HG03460 (cell line): ENCODE measurements at regions not wholly inside any gene's neighbourhood (a gene's known extent, or its start where the extent isn't known, plus 50 kb on each side); places are given as distances from the start of the nearest gene placed in this dataset.

ENCODE experiments used
- ATAC-seq: cut with Tn5 transposase; IDR thresholded peaks from one replicate; pipeline ENCODE4 v1.9.1; 2021; ENCODE audit not compliant: unreplicated experiment

- ATAC-seq: no peak
Measured at GRCh38 chr3:107970993-107971580, 119.7 kb downstream of the CD47 start.

GRCh38 chr3:107969994-107970819, 120.6 kb downstream of the CD47 start:
- no peak for ATAC-seq

- ATAC-seq: no peak
Measured at GRCh38 chr3:107969525-107969924, 121.3 kb downstream of the CD47 start.

GRCh38 chr3:107966276-107966675, 124.6 kb downstream of the CD47 start:
- no peak for ATAC-seq

- ATAC-seq: no peak
Measured at GRCh38 chr3:107965136-107965655, 125.6 kb downstream of the CD47 start.

- no peak for ATAC-seq
Measured at GRCh38 chr3:107963581-107963980, 127.2 kb downstream of the CD47 start.

GRCh38 chr3:107962946-107963345, 127.9 kb downstream of the CD47 start:
- ATAC-seq: no peak

GRCh38 chr3:107962037-107962436, 128.8 kb downstream of the CD47 start:
- no peak for ATAC-seq

GRCh38 chr3:107959550-107960154, 131.2 kb downstream of the CD47 start:
- ATAC-seq: no peak

- no peak for ATAC-seq
Measured at GRCh38 chr3:107958146-107958545, 132.7 kb downstream of the CD47 start.

- no peak for ATAC-seq
Measured at GRCh38 chr3:107956991-107957900, 133.6 kb downstream of the CD47 start.

- ATAC-seq: no peak
Measured at GRCh38 chr3:107954845-107955244, 136.0 kb downstream of the CD47 start.

- ATAC-seq: no peak
Measured at GRCh38 chr3:107953722-107954121, 137.1 kb downstream of the CD47 start.

- no peak for ATAC-seq
Measured at GRCh38 chr3:107951126-107951525, 139.7 kb downstream of the CD47 start.

- ATAC-seq: no peak
Measured at GRCh38 chr3:107950417-107950816, 140.4 kb downstream of the CD47 start.

GRCh38 chr3:107949394-107949970, 141.3 kb downstream of the CD47 start:
- ATAC-seq: no peak

GRCh38 chr3:107947203-107947602, 143.6 kb downstream of the CD47 start:
- ATAC-seq: no peak

- ATAC-seq: no peak
Measured at GRCh38 chr3:107946700-107947099, 144.1 kb downstream of the CD47 start.

GRCh38 chr3:107945417-107946094, 145.3 kb downstream of the CD47 start:
- no peak for ATAC-seq
